IPS DF 4.7 (cell line): ENCODE measurements at regions not wholly inside any gene's neighbourhood (a gene's known extent, or its start where the extent isn't known, plus 50 kb on each side); places are given as distances from the start of the nearest gene placed in this dataset.

Experiments used
- DNase-seq: peaks from one replicate; pipeline ENCODE4 v3.0.0-alpha.2; 2013; ENCODE audit warnings: low spot score; ENCODE audit errors: extremely low read depth

- DNase-seq, result no peak
Measured at GRCh38 chr18:4640349-4641012, 185.4 kb upstream of the DLGAP1 start.

- no peak for DNase-seq
Measured at GRCh38 chr18:4639628-4640310, 184.7 kb upstream of the DLGAP1 start.

DNA sequence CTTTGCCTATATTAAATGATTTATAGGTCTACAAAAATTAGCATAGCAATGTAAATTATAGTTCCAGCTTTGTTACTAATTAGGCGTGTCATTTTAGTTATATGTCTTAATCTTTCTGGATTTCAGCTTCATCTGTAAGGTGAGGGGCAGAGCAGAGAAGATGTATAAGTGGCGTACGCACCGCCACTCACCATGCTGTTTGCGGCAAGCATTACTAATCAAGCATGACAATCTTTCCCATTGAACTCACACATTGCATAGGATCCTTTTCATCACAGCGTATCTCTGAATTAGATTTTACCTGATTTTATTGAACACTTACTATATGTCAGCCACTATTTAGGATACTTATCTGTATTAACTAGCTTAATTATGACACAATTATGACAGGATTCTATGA is 183.6 kb upstream of the DLGAP1 start:
- no peak for DNase-seq

DNA sequence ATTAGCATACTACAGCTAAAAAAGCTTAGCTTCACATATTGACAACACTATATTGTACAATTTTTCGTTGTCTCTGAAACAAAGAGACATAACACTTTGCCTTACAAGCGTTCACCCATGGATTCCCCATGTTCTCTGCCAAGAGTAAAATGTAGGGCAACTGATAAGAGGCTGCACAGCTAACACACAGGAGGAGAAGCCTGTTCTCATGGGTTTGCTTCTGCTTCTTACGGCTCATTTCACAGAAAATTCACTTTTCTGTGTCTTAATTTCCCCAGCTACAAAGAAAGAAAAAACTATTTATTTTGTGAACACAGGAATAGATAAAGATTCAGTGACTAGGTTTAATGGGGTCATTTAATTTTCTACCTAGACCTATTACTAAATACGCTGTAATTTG is 182.8 kb upstream of the DLGAP1 start:
- no peak for DNase-seq

DNA sequence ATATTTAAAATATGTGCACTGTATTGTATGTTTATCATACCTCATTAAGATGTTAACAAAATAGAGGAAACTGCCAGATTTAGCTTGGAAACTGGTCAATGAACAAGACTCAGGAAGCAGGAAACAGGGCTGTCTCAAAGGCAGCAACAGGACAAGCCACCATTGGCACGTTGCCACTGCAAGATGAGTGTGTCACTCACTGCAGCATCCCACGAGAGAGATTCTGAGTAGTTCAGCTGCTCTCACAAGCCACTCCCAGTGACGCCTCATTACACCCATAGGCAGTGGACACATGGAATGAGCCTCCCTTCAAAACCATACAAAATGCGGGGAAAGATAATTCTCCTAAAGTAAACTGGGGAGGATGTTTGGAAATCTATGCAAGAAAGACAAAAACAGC is 181.9 kb upstream of the DLGAP1 start:
- DNase-seq, result no peak

- DNase-seq, result no peak
Measured at GRCh38 chr18:4631239-4631638, 176.1 kb upstream of the DLGAP1 start.

DNA sequence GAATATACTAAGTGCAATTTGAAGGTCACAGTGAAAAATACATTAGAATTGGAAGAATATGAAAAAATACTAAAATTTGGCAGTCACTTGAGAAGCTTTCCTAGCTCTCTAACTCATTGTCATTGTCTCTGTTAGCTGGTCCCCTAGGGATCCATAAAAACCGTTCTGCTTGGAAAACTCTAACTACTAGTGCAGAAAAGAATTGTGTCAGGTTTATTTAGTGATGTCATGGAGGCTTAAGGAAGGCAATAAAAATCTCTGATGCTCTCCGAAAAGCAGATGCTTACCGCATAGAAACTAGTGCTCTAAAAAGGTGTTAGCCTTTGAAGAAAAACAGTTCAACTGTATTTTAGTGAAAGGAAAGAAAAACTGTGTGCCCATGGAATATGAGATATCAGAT is 150.1 kb upstream of the DLGAP1 start:
- DNase-seq, result no peak

DNA sequence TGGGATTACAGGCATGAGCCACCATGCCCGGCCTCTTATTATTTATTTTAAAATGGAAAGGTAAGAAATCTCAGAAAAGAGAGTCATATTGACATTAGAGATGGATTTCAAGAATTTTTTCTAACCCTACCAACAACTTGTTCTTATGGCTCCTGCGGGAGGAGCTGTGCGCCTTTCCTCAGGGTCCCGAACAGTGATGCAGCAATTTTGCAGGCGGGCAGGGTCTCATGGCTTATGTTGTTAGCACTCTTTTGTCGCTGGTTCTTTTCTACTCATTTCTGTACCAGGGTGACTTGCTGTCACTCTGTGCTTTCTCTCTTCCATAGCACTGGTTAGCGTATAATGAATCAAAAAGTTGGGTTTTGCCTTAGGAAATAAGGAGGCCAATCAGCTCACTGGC is 148.8 kb upstream of the DLGAP1 start:
- DNase-seq, result no peak

- DNase-seq, result no peak
Measured at GRCh38 chr18:4599312-4599711, 144.2 kb upstream of the DLGAP1 start.

DNA sequence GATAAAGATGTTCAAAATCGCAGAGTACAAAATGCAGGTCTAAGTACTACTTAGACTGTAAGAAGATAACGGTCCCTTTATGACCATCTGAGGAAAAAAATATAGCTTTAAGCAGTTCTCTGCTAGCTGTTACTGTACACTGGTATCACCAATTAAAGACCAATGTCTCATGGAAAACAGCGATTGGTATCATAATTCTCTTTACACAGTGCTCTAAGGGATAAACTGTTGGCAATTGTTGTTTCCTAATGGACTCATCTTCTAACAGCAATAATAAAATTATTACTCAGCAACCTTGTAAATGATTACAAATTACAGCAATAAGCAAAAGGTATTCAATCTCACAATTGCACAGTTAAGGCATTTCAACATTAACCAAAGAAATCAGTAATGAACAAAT is 142.2 kb upstream of the DLGAP1 start:
- no peak for DNase-seq

DNA sequence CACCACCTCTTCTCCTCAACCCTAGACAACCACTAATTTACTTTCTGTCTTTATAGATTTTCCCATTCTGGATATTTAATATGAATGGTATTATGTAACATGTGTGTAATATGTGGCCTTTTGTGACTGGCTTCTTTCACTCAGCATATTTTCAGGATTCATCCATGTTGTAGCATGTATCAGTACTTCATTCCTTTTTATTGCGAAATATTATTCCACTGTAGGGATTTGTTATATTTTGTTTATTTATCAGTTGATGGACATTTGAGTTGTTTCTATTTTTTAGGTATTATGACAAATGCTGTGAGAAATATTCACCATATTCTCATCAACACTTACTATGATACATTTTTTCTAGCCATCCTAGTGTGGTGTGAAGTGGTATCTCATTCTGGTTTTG is 138.8 kb upstream of the DLGAP1 start:
- no peak for DNase-seq

DNA sequence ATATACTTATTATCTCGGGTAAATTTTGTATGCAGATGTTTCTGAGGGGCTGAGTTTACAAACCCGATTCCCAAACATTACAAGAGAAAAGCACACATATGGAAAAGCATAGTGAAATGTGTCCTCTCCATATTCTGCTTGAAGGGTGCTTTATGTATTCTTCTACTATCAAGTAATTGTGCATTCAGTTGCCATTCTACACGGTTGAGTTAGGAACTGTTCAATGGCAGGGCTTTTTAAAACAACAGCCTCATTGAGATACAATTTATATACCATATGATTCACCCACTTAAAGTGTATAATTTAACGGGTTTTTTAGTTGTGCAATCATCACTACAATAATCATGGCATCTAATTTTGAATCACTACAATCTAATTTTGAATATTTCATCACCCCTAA is 138.4 kb upstream of the DLGAP1 start:
- no peak for DNase-seq

DNA sequence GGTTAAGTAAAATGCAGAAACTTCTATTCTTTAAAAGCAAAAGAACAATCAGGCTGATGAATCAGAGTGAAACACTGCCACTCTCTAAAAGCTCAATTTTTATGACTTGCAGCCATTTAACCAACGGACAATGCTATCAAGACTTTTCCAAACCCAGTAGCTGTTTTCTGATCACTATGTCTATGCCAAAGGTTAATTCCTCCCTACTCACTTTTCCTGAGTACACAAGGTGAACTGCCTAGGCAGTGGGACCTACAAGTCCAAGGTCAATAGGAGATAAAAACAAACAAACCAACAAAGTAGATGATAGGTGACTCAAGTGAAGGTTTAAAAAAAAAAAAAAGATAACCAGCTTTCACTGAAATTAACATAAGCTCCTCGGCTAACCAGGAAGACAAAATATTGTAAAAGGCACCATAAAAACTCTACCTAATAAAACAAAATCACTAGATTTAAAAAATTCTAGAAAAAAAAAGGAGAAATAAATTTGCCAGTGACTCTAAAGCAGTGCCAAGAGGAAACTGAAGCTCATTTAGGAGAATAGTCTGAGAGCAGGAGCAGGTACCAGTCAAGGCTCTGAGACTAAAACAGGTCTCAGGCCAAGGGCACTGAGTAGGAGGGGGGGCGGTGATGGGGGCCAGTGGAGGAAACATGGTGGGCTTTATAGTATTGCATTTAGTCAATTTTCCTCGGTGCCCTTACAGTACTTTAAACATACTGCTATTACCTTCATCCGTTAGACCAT is 134.1 kb upstream of the DLGAP1 start:
- DNase-seq, result no peak

DNA sequence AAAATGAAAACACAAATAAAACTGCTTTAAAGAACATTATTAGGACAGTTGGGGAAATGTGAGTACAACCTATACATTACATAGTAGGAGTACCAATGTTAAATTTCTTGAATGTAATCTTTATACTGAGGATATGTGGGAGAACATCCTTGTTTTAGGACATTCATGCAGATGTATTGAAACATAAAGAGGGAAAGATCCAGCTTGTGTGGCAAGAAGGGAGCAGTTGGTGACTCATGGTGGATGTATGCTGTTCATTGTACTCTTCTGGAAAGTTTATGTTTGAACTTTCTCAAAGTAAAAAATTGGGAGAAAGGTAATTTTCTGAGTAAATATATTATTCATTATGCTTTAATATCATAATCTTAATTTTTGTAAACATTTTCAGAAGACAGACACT is 132.1 kb upstream of the DLGAP1 start:
- no peak for DNase-seq

GRCh38 chr18:4586731-4587130 is 131.6 kb upstream of the DLGAP1 start:
- DNase-seq, result no peak

DNA sequence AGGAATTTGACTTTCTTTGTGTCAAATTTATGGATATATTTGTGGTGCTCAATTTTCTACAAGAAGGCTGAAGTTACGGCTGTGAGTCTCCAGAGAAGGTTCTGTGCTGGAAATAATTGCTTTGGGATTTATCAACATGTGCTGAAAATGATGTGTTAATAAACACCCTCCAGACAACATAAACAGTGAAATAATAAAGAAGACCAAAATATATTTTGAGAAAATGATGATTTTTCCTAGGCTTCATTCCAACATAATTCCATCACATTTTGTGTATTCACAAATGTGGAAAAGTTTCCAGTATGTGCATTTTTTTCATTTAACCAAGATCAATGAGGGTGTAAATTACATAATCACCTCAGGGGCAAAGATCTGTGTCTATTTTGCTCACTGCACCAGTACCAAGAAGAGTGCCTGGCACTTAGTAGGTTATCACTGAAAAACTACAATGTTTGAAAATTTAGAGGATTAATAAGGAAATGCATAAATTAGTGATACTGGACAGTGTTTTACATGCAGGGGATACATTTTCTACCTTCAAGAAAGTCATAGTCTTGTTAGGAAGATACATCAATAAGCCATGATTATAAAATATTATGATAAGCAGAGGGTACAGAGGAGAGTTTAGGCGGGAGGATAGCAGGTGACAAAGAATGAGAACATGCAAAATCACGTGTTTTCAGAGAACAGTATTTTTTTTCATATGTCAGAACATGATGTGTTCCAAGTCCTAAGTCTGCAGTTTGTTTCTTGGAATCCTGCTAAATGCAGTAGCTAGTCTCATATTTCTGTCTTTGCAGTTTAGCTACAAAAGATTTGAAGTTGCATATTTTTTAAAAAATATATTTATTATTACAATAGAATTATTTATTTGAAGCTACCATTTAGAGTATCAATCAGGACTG is 127.6 kb upstream of the DLGAP1 start:
- no peak for DNase-seq

GRCh38 chr18:4581966-4582365 is 126.9 kb upstream of the DLGAP1 start:
- DNase-seq, result no peak

DNA sequence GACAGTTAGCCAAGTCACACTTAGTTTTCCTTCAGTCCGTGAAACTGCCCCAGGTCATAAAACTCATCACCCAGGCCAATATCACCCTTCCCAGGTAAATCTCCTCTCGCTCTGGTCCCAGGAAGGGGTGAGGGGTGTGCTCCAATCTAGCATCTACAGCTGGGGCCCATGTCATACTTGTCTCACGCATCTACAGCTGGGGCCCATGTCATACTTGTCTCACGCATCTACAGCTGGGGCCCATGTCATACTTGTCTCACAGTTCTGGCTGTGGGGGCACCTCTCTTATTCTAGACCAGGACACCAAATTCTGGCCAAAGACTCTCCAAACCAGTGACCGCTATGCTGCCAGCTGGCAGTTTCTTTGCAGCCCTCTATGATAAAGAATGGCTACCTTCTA is 123.3 kb upstream of the DLGAP1 start:
- DNase-seq, result no peak

GRCh38 chr18:4573735-4574134 is 118.6 kb upstream of the DLGAP1 start:
- DNase-seq, result no peak

GRCh38 chr18:4557502-4557901 is 102.4 kb upstream of the DLGAP1 start:
- DNase-seq, result no peak

DNA sequence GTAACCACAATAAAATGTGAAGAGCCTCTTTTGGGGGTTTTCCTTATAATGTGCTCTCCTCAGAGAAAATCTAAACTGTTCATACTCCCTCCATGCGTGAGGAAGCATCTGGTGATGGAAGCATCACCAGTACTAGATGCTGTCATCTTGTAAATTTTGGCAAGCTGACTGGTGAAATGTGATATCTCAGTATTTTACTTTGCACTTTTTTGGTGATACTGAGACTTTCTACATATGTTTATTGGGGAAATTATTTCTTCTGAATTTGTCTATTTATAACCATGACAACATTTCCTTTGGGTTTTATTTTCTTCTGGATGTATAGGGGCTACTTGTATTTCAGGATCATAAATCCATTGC is 95.9 kb upstream of the DLGAP1 start:
- DNase-seq, result no peak
